Heart left ventricle (tissue), 13 donors: ENCODE measurements at regions not wholly inside any gene's neighbourhood (a gene's known extent, or its start where the extent isn't known, plus 50 kb on each side); places are given as distances from the start of the nearest gene placed in this dataset.

Experiments used
- CTCF ChIP-seq, 12 donors: fragments of 200-600 bp; sonication (generic) in 4 of 12; IDR thresholded peaks; one replicate each; pipeline versions ENCODE4 v1.5.0 to v1.8.0; 2018 to 2022; ENCODE audit warnings: antibody characterized with exemption in 12 of 12, mild to moderate bottlenecking in 5 of 12
- POLR2A ChIP-seq, 2 donors: fragments of 450-650 bp; IDR thresholded peaks; one replicate each; pipeline ENCODE4 v1.6.1; 2017; ENCODE audit warnings: antibody characterized with exemption in 2 of 2, mild to moderate bottlenecking in 2 of 2, moderate library complexity in 2 of 2
- donor health status: ischemic (EF 13 %, LVEDD 7.1; RV severe dilation, severe dysfunction).
- donor health status: DM: no; HTN: yes; CAD: no.
- donor health status: DM: no; HTN: no; CAD: no.
- donor health status: ischemic (EF 25% LVEDD 6.9; RV normal size, moderate dysfunction).
- donor health status: ischemic (EF 25% LVEDD 5.7; RV mildly dilated, moderate dysfunction).
- donor health status: ischemic (EF 35%, LVEDD 5.7; RV mildly dilated, moderate dysfunction).
- donor health status: nonischemic (EF 11% LVEDD 7.7; RV severe dilation, severe dysfunction).
- donor health status: DM: yes; HTN: yes; CAD: no.
- donor health status: PGD.
- donor health status: ischemic (EF 29% LVEDD 5.4; RV normal size, mild dysfunction).
- donor health status: nonischemic (EF 23%, LVEDD 6.1; RV moderate dilation, normal function).

DNA sequence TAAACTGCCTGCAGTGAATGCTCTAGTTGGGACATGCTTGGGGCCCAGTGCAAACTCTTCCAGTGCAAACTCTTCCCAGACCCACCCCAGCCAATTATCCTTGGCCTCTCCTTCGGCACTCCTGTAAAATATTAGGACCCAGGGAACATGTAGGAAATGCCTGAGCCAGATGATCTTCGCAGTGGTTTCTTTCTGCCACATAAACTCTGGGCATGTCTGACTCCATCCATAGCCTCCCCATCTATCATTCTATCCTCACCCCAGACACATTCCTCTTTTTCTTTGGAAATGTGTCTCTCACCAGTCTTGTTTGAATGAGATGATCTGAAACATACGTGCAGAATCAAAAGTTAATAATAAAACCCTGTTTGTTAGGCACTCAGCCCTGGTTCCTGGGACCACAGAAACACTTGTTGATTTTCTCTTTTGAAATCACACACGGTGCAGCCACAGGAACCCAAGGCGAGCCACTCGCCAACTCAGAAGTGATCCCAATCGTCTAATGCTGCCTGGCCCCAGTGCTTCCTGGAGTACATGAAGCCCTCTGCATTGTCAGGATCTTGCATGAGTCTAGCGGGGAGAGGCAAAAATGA lies 108.9 kb upstream of the CST7 start:
- no peak for TF ChIP-seq CTCF (IDR thresholded peaks at IDR 0.05)
- no peak for TF ChIP-seq POLR2A (IDR thresholded peaks at IDR 0.05)
